NB4 (cell line): ENCODE measurements at regions not wholly inside any gene's neighbourhood (a gene's known extent, or its start where the extent isn't known, plus 50 kb on each side); places are given as distances from the start of the nearest gene placed in this dataset.

Experiments used
- DNase-seq: peaks from one replicate; pipeline ENCODE4 v3.0.0; 2010; ENCODE audit warnings: low read depth
- H3K4me3 ChIP-seq: one replicate; pipeline ENCODE4 v1.5.1; 2011; ENCODE audit warnings: mild to moderate bottlenecking, low read depth, low read length, moderate library complexity
- MYC ChIP-seq: IDR thresholded peaks from 2 replicates; pipeline ENCODE4 v1.6.1; 2011; ENCODE audit warnings: low read depth, low read length
- POLR2A ChIP-seq: IDR thresholded peaks from 2 replicates; pipeline ENCODE4 v1.6.1; 2011; ENCODE audit warnings: mild to moderate bottlenecking; ENCODE audit not compliant: insufficient read length; ENCODE audit errors: extremely low read depth
- TF ChIP-seq, protein P1 (sequence below): IDR thresholded peaks from 2 replicates; pipeline ENCODE4 v1.6.1; 2011; ENCODE audit warnings: low read depth, low read length
- TF ChIP-seq, protein P2 (sequence below): IDR thresholded peaks from one replicate; pipeline ENCODE4 v1.5.1; 2012; ENCODE audit warnings: low read depth, low read length

DNA sequence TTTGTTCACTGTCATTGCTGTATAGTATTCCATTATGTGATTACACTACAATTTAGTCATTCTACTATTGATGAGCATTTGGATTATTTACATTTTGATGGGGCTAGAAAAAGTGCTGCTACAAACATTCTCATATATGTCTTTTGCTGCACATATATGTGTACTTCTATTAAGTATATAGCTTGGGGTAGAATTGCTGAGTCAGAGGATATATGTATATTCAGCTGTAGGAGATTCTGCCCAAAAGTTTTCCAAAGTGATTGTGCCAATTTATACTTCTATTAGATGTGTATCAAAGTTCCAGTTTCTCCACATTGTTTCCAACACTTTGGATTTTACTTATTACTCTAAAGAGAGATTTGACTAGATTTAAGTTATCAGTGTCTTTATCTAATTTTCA lies 101.7 kb upstream of the UGP2 start:
- no peak overlapping the region for H3K4me3 ChIP-seq
- TF ChIP-seq, protein P1, sequence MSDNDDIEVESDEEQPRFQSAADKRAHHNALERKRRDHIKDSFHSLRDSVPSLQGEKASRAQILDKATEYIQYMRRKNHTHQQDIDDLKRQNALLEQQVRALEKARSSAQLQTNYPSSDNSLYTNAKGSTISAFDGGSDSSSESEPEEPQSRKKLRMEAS: no peak
- TF ChIP-seq, protein P2, sequence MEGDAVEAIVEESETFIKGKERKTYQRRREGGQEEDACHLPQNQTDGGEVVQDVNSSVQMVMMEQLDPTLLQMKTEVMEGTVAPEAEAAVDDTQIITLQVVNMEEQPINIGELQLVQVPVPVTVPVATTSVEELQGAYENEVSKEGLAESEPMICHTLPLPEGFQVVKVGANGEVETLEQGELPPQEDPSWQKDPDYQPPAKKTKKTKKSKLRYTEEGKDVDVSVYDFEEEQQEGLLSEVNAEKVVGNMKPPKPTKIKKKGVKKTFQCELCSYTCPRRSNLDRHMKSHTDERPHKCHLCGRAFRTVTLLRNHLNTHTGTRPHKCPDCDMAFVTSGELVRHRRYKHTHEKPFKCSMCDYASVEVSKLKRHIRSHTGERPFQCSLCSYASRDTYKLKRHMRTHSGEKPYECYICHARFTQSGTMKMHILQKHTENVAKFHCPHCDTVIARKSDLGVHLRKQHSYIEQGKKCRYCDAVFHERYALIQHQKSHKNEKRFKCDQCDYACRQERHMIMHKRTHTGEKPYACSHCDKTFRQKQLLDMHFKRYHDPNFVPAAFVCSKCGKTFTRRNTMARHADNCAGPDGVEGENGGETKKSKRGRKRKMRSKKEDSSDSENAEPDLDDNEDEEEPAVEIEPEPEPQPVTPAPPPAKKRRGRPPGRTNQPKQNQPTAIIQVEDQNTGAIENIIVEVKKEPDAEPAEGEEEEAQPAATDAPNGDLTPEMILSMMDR: no peak
- TF ChIP-seq POLR2A (no peak), MYC (no peak)
- DNase-seq: no peak

DNA sequence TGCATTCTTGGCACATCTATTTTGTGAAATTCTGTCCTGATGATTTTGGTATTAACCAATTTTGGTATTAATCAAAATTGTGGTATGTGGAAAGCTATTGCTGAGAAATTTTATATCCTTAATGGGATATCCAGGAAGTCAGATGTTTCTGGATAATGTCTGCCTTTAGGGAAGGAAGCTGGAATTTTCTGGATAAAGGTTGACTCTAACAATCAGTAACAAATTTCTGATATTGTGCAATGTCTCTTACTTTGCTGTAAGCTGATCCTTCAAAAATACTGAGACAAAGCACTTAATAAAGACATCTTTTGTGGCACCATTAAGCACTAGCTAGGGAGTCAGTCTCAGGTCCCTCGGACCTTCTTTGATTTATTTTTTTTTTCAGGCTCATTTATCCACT lies 100.8 kb upstream of the UGP2 start:
- DNase-seq: no peak
- no peak overlapping the region for H3K4me3 ChIP-seq
- TF ChIP-seq POLR2A (no peak), MYC (no peak)
- TF ChIP-seq, protein P1: no peak
- TF ChIP-seq, protein P2: no peak

DNA sequence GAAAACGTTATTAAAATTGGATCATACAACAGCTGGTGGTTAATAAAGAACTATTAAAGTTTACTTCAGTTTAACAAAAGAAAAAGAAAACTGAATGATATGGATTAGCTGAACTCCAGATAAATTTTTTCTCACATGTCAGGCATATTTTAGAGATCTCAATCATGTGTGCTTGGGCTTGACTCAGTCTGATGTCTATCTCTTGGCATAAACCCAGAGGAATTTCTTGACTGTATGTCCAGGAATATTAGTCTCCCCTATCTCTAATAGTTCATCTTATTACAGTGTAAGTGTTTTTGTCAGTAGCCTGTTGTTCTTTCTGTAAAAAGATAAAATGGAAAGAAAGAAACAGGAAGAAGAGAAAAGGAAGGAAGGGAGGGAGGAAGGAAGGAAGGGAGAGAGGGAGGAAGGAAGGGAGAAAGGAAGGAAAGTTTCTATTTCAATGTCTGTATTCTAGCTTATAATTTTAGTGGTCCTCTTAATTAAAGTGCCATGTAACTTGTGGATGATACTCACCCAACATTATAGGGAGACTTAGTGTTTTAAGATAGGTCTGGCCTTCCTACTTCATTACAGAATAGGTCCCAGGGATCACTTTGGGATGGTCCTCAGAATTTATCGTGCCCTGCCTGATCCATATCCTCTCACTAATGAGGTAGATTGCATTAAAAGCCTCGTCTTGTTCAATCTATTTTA lies 99.7 kb upstream of the UGP2 start:
- no peak for DNase-seq
- TF ChIP-seq, protein P1: no peak
- TF ChIP-seq POLR2A: no peak
- TF ChIP-seq, protein P2: no peak
- TF ChIP-seq MYC: no peak
- H3K4me3 ChIP-seq: no peak overlapping the region

DNA sequence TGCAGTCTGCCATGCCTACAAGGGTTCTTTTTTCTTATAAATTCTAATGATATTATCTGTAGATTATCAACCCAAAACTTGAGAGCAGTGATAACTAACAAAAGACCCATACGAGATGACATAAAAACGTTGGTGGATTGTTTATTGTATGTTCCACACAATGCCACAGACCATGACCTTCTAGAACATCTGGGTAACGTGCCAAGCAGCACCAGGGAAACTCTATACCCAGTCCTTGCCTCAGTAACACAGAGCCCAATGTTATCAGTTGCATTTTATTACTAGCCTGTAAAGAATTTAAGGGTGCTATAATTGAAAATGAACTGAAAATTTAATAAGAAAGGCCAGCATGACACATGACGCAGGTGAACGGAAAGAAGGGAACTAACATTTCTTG lies 99.1 kb upstream of the UGP2 start:
- no peak for DNase-seq
- TF ChIP-seq POLR2A (no peak), MYC (no peak)
- TF ChIP-seq, protein P2: no peak
- TF ChIP-seq, protein P1: no peak

DNA sequence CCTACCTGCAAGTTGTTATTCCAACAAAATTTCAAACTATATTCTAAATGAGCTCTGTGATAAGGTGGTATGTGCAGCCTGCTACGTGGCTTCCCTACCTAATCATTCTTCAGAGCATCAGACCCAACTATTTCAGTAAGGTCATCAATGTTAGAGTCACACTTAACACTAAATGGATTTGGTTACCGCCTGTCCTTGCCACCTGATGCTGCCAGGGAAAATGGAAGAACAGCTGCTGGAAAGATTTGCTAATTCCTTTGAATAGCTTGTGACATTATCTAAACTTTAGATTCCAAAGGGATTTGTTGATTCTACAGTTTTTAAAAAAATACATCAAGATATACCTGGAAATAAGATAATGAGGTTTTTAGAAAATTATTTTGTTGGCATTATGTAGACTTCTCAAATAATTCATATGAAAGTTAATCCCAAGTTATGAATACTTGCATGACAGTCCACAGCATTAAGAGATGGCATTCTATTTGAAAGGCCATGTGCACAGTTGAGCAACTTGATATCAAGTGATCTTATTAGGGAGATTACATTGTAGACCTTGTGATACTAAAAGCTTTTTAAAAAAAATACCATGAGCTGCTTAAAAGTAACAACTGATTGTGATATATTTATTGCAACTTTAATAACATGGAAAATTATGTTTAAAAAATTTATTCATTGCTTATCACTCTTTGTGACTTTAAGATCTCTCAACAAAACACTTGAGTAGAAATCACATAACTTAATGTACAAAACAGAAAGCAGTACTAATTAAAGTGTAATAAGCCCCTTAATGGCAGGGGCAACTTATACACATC lies 98.3 kb upstream of the UGP2 start:
- H3K4me3 ChIP-seq: no peak overlapping the region
- TF ChIP-seq, protein P1: no peak
- TF ChIP-seq POLR2A: no peak
- TF ChIP-seq, protein P2: no peak
- no peak for TF ChIP-seq MYC
- DNase-seq: no peak

More for the DNA sequence above, 99.1 kb upstream of the UGP2 start:
- H3K4me3 ChIP-seq: no peak overlapping the region
